ENCODE measurements at regions not wholly inside any gene's neighbourhood (a gene's known extent, or its start where the extent isn't known, plus 50 kb on each side); places are given as distances from the start of the nearest gene placed in this dataset.
A peak's percentile ranks its signal among the peaks of the same experiment; 100 is the strongest.
"Not testable (repeated sequence)": the region's sequence is repeated elsewhere in the genome, so short reads cannot be mapped to it uniquely, and the experiment has no call there.

GRCh38 chr5:18285257-18285656, 651.0 kb downstream of the TAF11L14 start:
- no peaks in the 10 kb centered on the region for H3K9me2 ChIP-seq (ENCODE audit: insufficient read depth)
- no peak overlapping the region for H3K4me3 ChIP-seq
- no peaks in the 10 kb centered on the region for H4K20me1 ChIP-seq (ENCODE audit: insufficient read depth)
- no peaks in the 10 kb centered on the region for H3K4me1 ChIP-seq (ENCODE audit: insufficient read depth)
- no peaks in the 10 kb centered on the region for H3F3A ChIP-seq (ENCODE audit: insufficient read depth)
- in situ Hi-C loops (cut with MboI), result loop anchor here (10.0 kb wide), 1 partner anchor 1070 kb away; the partner anchor contains the start of gene BASP1
- H3K36me3 ChIP-seq (ENCODE audit: low read depth), result no peaks in the 10 kb centered on the region
- H3K27ac ChIP-seq, result no peak overlapping the region
- no peak overlapping the region for H2AFZ ChIP-seq
- no peak overlapping the region for H3K4me2 ChIP-seq (ENCODE audit: unreplicated experiment)
- H3K79me2 ChIP-seq (ENCODE audit: insufficient read depth), result no peaks in the 10 kb centered on the region
- TF ChIP-seq EZH2phosphoT487 (IDR thresholded peaks at IDR 0.05; ENCODE audit: insufficient read depth, low read depth), result no peak
- no peak for TF ChIP-seq EZH2 (IDR thresholded peaks at IDR 0.05; ENCODE audit: insufficient read depth, poor library complexity, severe bottlenecking)
- no peaks in the 10 kb centered on the region; the same call in 1 of the 2 replicates for H3K27me3 ChIP-seq (replicated peaks; ENCODE audit: insufficient read depth)
- H3K9me3 ChIP-seq (ENCODE audit: low read depth), result no peaks in the 10 kb centered on the region
- DNase-seq, result no peak
- H3K9ac ChIP-seq, result no peak overlapping the region

GRCh38 chr5:18292146-18292545, 657.9 kb downstream of the TAF11L14 start:
- Histone ChIP-seq H4K20me1 (ENCODE audit: insufficient read depth) (no peaks in the 10 kb centered on the region), H3K9me2 (ENCODE audit: insufficient read depth) (no peaks in the 10 kb centered on the region), H3K36me3 (ENCODE audit: low read depth) (no peaks in the 10 kb centered on the region), H3K79me2 (ENCODE audit: insufficient read depth) (no peaks in the 10 kb centered on the region), H3K27me3 (replicated peaks; ENCODE audit: insufficient read depth) (no peaks in the 10 kb centered on the region), H3K4me1 (ENCODE audit: insufficient read depth) (no peaks in the 10 kb centered on the region), H3K9me3 (ENCODE audit: low read depth) (no peaks in the 10 kb centered on the region), H2AFZ (no peak overlapping the region), H3F3A (ENCODE audit: insufficient read depth) (no peaks in the 10 kb centered on the region), H3K9ac (no peak overlapping the region), H3K4me3 (no peak overlapping the region), H3K4me2 (ENCODE audit: unreplicated experiment) (no peak overlapping the region), H3K27ac (no peak overlapping the region)
- no peak for TF ChIP-seq EZH2phosphoT487 (IDR thresholded peaks at IDR 0.05; ENCODE audit: insufficient read depth, low read depth)
- no peak for TF ChIP-seq EZH2 (IDR thresholded peaks at IDR 0.05; ENCODE audit: insufficient read depth, poor library complexity, severe bottlenecking)
- 53 to 72% methylated on average over 3 of the region's 3 CpGs for WGBS, 2 experiments (ENCODE audit: low coverage in 1 of 2, low lambda C conversion rate in 2 of 2, missing lambda C conversion rate in 2 of 2)
- in situ Hi-C loops (cut with MboI), result no loop called here
- no peak for DNase-seq

GRCh38 chr5:18295696-18296095, 661.4 kb downstream of the TAF11L14 start:
- in situ Hi-C loops (cut with MboI); DNase-seq: not testable (repeated sequence)

GRCh38 chr5:18299166-18299565, 664.9 kb downstream of the TAF11L14 start:
- no peaks in the 10 kb centered on the region for H3F3A ChIP-seq (ENCODE audit: insufficient read depth)
- no peaks in the 10 kb centered on the region for H3K9me2 ChIP-seq (ENCODE audit: insufficient read depth)
- no peaks in the 10 kb centered on the region for H3K79me2 ChIP-seq (ENCODE audit: insufficient read depth)
- in situ Hi-C loops (cut with MboI), result no loop called here
- no peak overlapping the region for H3K4me2 ChIP-seq (ENCODE audit: unreplicated experiment)
- H3K36me3 ChIP-seq (ENCODE audit: low read depth), result no peaks in the 10 kb centered on the region
- no peak for TF ChIP-seq EZH2phosphoT487 (IDR thresholded peaks at IDR 0.05; ENCODE audit: insufficient read depth, low read depth)
- no peak for TF ChIP-seq EZH2 (IDR thresholded peaks at IDR 0.05; ENCODE audit: insufficient read depth, poor library complexity, severe bottlenecking)
- no peaks in the 10 kb centered on the region for H3K9me3 ChIP-seq (ENCODE audit: low read depth)
- no peaks in the 10 kb centered on the region for H4K20me1 ChIP-seq (ENCODE audit: insufficient read depth)
- DNase-seq, result no peak
- H2AFZ ChIP-seq, result no peak overlapping the region
- no peaks in the 10 kb centered on the region for H3K4me1 ChIP-seq (ENCODE audit: insufficient read depth)
- H3K4me3 ChIP-seq, result no peak overlapping the region
- H3K27me3 ChIP-seq (replicated peaks; ENCODE audit: insufficient read depth), result no peaks in the 10 kb centered on the region
- H3K27ac ChIP-seq, result no peak overlapping the region
- no peak overlapping the region for H3K9ac ChIP-seq

More at GRCh38 chr5:18295696-18296095, 661.4 kb downstream of the TAF11L14 start:
- not testable (repeated sequence) for H3K27ac ChIP-seq; H3K4me3 ChIP-seq; H3K9ac ChIP-seq; H3K9me3 ChIP-seq (ENCODE audit: low read depth); H2AFZ ChIP-seq; H3K79me2 ChIP-seq (ENCODE audit: insufficient read depth); H3K4me1 ChIP-seq (ENCODE audit: insufficient read depth); H3F3A ChIP-seq (ENCODE audit: insufficient read depth); H3K27me3 ChIP-seq (replicated peaks; ENCODE audit: insufficient read depth); H3K36me3 ChIP-seq (ENCODE audit: low read depth); H3K9me2 ChIP-seq (ENCODE audit: insufficient read depth); H3K4me2 ChIP-seq (ENCODE audit: unreplicated experiment); H4K20me1 ChIP-seq (ENCODE audit: insufficient read depth)
- WGBS, 2 experiments (ENCODE audit: low coverage in 1 of 2, low lambda C conversion rate in 2 of 2, missing lambda C conversion rate in 2 of 2), result 70 to 85% methylated on average over 3 of the region's 3 CpGs

- H3K36me3 ChIP-seq (ENCODE audit: low read depth), result no peaks in the 10 kb centered on the region
- H2AFZ ChIP-seq, result no peak overlapping the region
- H3K27ac ChIP-seq, result no peak overlapping the region
- H3K4me3 ChIP-seq, result no peak overlapping the region
- no peaks in the 10 kb centered on the region for H3K4me1 ChIP-seq (ENCODE audit: insufficient read depth)
- no peaks in the 10 kb centered on the region for H3K79me2 ChIP-seq (ENCODE audit: insufficient read depth)
- no peaks in the 10 kb centered on the region for H3K9me3 ChIP-seq (ENCODE audit: low read depth)
- TF ChIP-seq EZH2 (IDR thresholded peaks at IDR 0.05; ENCODE audit: insufficient read depth, poor library complexity, severe bottlenecking), result no peak
- TF ChIP-seq EZH2phosphoT487 (IDR thresholded peaks at IDR 0.05; ENCODE audit: insufficient read depth, low read depth), result no peak
- 59 to 68% methylated on average over 8 of the region's 8 CpGs for WGBS, 2 experiments (ENCODE audit: low coverage in 1 of 2, low lambda C conversion rate in 2 of 2, missing lambda C conversion rate in 2 of 2)
- DNase-seq, result peak; percentile 58
- in situ Hi-C loops (cut with MboI), result no loop called here
- no peaks in the 10 kb centered on the region for H3K27me3 ChIP-seq (replicated peaks; ENCODE audit: insufficient read depth)
- no peak overlapping the region for H3K9ac ChIP-seq
- no peak overlapping the region for H3K4me2 ChIP-seq (ENCODE audit: unreplicated experiment)
- no peaks in the 10 kb centered on the region for H3K9me2 ChIP-seq (ENCODE audit: insufficient read depth)
- no peaks in the 10 kb centered on the region for H4K20me1 ChIP-seq (ENCODE audit: insufficient read depth)
- no peaks in the 10 kb centered on the region for H3F3A ChIP-seq (ENCODE audit: insufficient read depth)
Observed at GRCh38 chr5:18305288-18305924, 671.1 kb downstream of the TAF11L14 start.
